ENCODE measurements at regions not wholly inside any gene's neighbourhood (a gene's known extent, or its start where the extent isn't known, plus 50 kb on each side); places are given as distances from the start of the nearest gene placed in this dataset.

DNA sequence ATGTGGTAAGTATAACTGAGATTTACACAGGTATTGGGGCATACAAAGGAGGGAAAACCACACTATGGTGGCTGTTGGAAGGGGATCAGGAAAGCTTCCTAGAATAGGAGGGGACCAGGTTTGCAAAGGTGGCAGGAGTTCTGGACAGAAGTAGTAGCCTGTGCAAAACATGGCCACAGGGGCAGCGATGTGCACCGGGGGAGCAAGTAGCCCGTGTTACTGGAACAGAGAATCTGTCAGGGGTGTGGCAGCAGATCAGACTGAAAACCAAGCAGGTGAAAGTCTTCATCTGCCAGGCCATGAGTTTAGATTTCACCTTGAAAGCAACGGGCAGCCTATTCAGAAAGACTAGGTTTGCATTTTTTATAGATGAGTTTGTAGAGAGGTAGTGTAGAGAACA lies 182.3 kb upstream of the LPP start:
- no peak for DNase-seq (ENCODE audit: low read depth in 1 of 2, low spot score in 1 of 2)

DNA sequence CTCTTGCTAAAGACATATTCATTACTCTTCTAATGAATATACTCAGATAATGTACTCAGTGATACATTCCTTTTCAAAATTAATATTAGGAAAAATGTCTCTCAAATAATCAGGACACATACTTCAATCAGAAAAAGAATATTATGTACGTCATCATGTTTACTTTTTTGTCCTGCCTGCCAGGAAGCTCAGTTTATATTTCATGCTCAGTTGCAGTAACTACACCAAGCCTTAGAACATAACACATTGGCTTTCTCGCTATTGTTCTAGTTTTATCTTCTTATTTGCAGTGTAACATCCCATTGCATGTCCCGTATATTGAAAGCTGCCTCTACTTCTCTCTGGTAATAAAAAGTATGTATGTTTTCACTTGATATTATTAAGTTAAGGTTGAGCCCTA lies 181.5 kb upstream of the LPP start:
- no peak for DNase-seq (ENCODE audit: low read depth in 1 of 2, low spot score in 1 of 2)

DNA sequence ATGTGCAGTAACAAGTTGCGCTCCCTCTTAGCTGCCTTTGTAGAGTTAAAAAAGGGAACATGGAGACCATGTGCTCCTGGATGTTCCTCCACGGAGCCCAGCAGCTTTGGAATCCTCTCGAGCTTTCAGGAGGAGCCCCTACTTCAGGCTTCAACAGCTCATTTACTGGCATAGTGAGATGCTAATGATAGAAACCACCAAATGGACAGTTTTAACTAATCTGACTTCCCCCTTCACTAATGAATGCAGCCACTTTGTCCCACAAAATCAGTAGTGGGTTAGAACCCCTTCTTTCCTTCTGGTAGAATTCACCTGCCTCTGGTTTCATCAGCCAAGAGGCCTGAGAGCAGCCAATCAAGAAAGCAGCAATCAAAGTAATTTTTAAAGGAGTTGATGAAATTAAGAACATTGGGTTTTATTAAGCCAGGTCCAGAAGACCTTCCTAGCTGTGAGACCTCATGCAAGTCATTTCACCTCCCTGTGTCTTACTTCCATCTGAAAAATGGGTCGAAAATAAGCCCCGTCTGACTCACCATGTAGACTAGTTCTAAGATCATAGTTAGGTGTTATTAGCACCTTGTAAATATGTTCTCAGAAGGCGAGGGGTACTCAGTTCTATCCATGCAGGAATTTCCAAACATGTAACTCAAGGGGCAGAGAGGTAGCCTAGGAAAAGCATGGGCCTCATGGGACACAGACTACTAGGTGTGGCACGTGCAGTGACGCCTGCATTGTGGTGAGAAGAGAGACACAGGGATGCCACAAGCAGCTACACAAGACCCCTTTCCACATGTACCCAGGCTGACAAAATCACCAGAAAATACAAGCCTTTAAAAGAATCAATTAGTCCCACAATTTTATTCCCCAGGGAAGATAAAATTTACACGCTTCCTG lies 179.7 kb upstream of the LPP start:
- DNase-seq (ENCODE audit: low read depth in 1 of 2, low spot score in 1 of 2) = no peak

DNA sequence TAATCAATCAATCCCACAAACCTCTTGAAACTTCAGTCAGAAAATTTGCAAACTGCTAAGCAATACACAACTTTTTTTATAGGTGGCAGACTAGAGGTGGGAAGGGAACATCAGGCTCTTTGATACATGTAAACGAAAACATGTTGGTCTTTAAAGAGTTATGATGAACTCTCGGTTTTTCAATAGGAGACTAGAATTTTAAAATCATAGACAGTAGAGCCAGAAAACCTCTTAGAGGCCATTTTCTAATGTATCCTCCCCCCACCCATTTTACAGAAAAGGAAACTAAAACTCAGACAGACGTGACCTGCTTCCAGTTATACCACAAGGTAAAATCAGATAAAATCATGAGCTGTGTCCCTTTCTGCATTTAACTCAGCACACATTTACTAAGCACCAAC lies 179.1 kb upstream of the LPP start:
- DNase-seq (ENCODE audit: low read depth in 1 of 2, low spot score in 1 of 2) = no peak

DNA sequence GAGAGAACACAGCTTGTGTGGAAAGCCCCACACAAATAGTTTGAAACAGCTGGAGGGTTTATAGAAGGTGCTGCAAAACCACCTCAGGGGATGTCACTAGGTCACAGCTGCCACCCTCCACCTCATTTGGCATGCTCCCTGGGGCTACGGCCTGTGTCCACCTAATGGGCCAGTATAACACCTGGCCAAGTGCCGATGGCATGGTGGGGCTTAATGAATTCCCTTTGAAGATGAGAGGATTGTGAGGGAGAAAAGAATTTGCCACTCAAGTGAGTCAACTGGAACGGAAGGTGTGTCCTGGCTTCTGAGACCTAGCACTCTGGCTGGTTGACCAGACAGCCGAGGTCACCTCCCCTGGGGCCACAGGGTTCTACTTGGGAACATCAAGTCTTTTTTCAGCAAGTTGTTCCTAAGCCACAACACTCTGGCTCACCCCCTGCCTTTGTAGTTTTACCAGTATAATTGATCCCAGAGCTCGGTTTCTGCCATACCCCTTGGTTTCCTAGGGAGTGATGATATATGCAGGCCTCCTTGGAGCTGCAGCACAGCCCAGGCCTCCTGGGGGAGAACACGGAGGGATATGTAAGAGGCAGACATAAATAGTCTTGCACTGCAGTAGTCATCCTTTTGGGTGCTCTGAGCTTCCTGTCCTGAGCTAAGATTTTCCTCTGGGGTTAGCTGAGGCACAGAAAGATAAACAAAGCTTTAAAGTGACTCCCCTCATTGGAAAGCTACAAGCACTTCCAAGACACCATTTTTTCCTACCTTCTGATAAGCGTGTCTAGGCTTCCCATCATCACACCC lies 178.2 kb upstream of the LPP start:
- no peak for DNase-seq (ENCODE audit: low read depth in 1 of 2, low spot score in 1 of 2)

DNA sequence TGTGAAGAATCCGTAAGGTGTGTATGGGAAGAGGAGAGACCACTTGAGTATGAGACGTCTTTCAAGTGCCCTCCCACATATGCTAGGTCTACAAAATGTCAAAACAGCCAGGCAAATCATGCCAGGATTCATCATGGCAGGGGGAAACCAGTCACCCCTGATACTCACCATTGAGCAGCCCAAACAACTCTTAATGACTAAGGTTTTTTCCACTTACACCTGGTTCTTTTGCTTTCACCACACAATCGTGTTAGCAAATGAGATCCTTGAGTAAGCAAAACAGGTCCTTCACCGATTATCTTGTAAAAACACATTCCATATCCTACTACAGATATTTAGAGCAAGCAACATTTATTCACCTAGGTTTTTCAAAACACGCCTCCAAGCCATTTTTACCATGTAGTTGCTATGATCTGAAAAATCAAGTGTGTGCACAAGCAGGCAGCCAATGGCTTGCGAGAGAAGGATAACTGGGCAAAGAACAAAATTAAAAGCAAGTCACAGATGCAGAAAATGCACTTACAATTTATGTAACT lies 177.5 kb upstream of the LPP start:
- no peak for DNase-seq (ENCODE audit: low read depth in 1 of 2, low spot score in 1 of 2)

DNA sequence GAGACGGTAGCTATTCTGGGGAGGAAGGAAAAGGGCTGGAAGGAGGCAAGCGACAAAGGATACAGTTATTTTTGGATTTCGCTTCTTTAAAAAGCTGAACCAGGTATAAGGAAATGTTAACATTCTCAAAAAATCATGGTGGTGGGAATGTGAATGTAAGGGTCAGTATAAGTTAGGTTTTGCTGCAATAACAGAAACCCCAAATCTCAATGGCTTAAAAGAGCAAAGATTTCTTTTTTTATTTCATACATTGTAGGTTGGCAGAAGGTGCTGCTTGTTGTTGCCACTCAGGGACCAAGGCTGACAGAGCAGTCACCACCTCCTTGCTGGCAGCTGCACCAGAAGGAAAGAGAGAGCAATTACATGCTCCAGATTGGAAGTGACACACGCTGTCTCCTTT lies 176.3 kb upstream of the LPP start:
- DNase-seq (ENCODE audit: low read depth in 1 of 2, low spot score in 1 of 2) = no peak

DNA sequence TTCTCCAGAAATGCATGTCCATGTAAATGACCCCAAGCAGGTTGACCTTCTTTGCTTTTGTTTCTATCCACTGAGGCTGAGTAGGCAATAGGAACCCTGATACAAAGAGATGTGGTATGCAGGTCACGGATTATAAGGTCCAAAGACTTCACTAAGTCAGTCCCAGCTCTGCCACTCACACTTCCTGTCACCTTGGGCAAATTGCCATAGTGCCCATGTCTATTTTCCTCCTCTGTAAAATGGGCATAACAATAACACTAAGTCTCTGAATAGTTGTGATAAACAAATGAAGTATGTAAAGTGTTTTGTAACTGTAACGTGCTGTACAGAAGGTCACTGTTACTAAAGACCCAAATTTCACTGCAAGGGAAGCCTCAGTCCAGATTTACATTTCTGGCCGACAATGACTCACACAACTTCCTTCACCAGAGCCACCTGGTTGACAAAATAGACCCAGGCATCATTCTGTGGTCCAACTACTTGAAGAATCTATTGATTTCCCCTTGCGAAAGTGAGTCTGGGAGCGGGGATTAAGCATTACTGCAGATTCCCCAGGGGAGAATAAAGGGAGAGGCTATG lies 175.4 kb upstream of the LPP start:
- no peak for DNase-seq (ENCODE audit: low read depth in 1 of 2, low spot score in 1 of 2)

DNA sequence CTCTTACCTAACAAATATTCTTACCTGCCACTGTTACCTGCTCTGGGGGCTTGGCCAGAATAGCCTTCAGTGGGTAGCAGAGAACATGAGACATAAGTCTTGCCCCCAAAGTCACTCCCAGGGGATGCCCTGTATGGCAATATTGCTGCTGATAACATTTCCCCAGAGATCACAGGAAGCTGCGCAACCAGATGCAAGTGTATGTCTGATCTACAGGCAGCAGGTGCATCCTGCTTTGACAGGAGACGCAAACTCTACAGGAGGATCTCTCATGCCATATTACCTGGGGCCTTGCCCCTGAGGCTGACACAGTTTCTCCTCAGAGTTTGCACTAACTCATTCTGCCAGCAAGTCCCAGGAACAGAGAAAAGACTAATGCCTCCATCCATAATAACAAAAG lies 174.4 kb upstream of the LPP start:
- no peak for DNase-seq (ENCODE audit: low read depth in 1 of 2, low spot score in 1 of 2)

DNA sequence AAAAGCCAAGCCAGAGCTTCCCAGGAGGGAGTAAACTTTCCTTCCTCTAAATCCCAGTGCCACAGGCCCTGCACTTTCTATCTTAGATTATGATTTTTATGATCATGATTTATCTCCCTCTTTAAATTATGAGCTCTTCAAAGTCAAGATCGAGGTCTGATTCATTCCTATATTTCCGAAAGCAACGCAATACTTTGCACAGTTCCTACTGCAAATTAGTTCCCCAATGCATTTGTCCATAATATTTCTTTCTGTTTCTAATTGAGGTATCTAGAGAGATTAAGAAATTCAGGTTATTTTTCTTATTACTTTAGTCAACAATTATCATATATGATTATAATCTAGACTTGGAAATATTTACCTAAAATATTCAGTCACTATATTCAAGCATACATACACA lies 173.1 kb upstream of the LPP start:
- no peak for DNase-seq (ENCODE audit: low read depth in 1 of 2, low spot score in 1 of 2)

DNA sequence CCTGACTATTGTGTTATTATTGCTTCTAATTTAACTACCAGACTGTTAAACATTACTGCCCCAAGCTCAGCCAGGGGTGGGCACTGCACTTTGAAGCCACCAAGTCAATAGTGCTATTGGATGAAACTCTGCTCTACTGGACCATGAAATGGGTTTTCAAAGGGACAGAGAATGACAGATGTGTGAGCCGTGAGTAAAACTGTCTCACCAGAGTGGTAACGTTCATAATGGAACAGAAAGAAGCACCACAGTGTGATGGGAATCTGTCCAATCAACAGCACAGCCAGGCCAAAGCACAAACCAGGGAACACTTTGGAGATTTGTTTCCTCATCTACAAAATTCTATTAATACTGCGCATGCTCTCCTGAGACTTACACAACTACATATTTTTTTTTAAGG lies 171.8 kb upstream of the LPP start:
- no peak for DNase-seq (ENCODE audit: low read depth in 1 of 2, low spot score in 1 of 2)

DNA sequence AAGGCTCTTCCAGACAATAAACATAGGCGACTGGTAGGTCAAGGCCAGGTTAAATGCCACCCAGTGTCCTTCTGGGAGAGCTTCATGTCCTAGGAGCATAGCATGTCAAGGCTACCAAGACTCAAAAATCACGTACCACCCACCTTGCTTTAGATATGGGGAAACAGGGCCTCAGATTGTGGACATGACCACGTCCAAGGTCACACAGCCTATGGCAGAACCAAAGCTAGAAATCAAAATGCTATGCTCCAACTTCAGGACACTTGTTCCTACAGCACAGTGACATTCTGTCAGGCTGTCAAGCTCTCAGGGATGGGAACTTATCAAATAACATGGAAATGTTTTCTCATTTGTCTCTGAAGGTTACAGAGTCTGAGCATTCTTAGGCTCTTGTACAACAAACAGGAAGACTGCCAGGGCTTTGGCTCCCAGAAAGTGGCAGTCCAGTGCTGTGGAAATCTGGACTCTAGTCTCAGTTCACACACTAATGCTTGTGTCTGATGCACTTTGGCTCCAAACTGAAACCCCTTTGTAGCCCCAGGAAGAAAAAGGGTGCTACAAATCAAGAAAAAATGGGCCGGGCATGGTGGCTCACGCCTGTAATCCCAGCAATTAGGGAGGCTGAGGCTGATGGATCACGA lies 170.4 kb upstream of the LPP start:
- DNase-seq (ENCODE audit: low read depth in 1 of 2, low spot score in 1 of 2) = no peak

DNA sequence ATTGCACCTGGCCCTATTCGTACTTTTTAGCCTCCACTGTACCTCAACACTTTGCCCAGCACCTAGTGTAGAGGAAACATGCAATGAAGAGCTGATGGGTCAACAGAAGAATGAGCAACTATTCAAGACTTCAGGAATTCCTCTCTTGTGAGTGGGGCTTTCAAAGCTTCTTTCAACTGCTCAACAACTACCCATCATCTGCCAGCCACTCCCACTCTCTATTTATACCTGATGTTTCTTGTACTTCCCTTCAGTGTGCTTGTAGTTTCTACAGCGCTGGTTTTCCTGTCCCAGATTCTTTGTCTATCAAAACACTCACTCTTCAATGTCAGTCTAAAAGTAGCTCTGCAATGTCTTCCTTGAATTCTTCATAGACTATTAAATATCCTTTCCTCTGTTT lies 168.3 kb upstream of the LPP start:
- no peak for DNase-seq (ENCODE audit: low read depth in 1 of 2, low spot score in 1 of 2)

DNA sequence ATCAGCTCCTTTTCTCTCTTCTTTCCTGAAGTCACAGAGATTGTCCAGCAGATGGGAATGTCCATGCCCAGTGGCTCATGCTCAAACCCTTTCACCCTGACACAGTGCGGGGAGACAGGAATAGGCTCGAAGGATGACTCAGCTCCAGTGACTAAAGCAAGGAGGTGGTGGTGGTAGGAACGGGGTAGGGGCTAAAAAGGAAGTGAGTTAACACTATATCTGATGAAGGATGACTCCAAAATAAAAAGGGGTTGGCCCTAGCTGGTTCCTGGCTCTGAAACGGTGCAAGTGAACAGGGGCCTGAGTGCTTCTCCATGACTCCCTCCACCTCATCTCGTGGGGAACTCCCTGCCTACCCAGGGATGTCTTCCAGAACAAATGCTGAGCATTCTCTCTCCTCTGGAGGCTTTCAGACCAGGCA lies 167.4 kb upstream of the LPP start:
- peak in 1 of 2 donors; percentile 17 for DNase-seq (ENCODE audit: low read depth in 1 of 2, low spot score in 1 of 2)

DNA sequence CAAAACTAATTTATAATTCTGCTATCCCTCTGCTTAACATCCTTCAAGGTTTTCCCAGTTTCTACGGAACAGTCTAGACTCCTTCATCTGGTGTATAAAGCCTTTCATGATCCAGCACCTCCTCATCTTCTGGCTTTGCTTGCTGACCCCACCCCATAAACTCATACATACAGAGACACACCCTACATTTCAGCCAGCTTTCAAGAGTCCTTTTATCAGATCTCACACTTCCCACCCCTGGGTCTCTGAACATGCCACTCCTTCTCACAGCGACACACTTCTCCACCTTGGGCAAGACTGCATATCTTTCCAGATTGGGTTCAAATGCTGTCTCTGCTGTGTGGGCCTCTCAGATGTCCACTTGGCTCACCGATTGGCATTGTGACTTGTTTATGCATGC lies 166.8 kb upstream of the LPP start:
- DNase-seq (ENCODE audit: low read depth in 1 of 2, low spot score in 1 of 2) = no peak

DNA sequence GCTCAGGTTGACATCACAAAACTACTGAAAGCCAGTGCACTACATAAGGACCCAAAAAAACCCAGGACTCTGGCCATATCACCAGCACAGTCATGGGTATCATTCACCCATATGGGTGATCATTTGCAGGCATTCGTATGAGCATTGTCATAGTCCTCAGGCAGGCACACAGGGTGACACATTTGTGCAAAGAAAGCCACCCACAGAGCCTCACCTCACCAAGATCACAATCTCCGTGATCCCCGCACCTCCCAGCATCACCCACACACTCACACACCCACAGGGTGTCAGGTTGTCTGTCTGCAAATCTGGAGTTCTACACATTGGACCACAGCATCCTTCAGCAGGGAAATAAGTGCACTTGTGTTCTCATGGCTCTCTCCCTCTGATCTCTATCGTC lies 166.0 kb upstream of the LPP start:
- DNase-seq (ENCODE audit: low read depth in 1 of 2, low spot score in 1 of 2) = peak in 1 of 2 donors; percentile 31

DNA sequence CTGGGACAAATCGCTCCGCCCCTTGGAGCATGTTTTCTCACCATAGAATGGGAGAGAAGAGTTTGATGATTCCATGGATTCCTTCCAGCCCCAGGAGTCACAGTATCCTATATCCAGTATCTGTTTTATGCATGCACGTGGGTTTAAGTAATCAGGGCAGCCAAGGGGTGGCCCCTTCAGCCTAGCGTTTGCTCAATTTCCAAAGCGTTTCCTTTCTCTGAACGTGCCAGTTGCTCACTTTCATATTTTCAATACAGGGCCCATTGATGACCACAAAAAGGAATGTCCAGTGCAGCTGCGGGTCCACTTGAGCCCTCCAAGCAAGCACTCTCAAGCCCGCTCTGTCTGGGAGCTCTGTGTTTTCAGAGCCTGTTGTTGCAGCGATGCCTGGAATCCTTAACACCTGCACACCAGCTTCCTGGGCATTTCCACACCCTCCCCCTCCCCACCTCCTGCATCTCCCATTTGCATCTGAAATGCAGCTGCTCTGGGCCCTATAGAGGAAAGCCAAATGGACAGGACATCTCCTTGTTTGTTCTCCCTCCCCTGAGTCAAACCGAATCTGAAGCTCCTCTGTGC lies 164.3 kb upstream of the LPP start:
- DNase-seq (ENCODE audit: low read depth in 1 of 2, low spot score in 1 of 2) = no peak

DNA sequence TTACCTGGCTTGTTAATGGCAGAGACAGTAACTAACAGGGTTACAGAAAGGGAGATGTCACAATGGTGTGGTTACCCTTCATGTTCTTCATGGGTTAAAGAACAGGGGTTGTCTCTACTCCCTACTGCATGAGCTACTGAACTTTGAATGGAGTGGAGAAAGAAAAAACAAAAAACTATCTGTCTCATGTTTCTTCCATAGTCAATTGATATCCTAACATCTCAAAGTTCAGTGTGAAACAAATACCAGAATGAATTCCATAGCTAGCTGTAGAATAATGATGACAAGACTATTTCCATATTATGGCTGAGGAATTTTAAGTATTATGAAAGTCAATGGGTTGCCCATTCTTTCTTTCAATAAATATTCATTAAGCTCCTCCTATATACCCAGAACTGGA lies 161.3 kb upstream of the LPP start:
- DNase-seq (ENCODE audit: low read depth in 1 of 2, low spot score in 1 of 2) = no peak

DNA sequence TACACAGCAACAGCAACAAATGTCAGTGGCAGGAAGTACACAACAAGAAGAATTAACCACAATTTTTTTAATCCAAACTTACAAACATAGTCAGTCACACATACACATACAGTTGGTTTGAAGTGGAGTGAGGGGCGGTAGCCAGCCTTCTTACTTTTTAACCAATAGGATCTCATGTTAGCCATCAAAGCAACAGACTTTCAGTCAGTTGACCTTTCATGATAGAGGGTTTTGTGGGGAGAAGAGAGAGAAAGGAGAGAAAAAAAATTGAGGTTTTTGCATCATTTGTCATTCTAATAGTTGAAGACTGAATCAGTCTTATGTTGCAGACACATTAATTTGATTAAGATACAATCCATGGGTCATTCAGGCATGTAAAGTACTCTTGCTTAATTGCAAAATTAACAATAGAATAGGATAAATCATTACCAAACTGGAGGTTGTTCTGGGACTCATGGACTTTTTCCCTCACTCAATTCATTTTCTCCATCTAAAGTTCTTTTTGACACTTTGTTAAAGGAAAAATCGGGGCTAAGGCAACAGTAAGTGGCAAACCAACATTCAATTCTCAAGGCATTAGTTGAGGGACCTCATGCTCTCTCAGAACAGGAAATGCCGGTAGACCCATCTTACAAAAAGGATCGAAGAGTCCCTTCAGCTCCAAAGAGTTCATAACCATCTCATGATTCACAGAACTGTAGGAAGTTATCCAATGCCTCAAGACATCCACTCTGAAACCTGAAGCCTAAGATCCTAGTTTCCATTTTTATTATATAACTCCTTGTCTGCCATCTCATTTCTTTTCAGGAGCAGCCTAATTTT lies 159.5 kb upstream of the LPP start:
- DNase-seq (ENCODE audit: low read depth in 1 of 2, low spot score in 1 of 2) = no peak

DNA sequence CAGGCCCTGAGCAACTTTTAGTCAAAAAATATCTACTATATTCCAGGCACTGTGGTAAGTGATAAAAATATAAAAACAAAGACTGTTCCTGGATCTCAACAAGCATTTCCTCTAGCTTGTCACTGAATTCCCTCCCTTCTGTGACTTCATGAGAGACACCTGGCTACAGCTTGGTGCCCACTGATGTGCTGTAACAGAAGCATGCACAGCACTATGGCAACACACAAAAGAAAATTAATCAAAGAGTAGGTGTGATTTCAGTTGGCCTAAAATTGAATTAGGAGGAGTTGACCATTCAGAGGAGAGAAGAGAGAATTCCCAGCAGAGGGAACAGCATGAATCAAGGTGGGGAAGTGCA lies 158.9 kb upstream of the LPP start:
- DNase-seq (ENCODE audit: low read depth in 1 of 2, low spot score in 1 of 2) = no peak
